Pons (tissue), 1 donor: ENCODE measurements at regions not wholly inside any gene's neighbourhood (a gene's known extent, or its start where the extent isn't known, plus 50 kb on each side); places are given as distances from the start of the nearest gene placed in this dataset.

ENCODE experiments used
- DNase-seq: peaks from one replicate; pipeline ENCODE4 v3.0.0-alpha.2; 2016; ENCODE audit warnings: low spot score

DNA sequence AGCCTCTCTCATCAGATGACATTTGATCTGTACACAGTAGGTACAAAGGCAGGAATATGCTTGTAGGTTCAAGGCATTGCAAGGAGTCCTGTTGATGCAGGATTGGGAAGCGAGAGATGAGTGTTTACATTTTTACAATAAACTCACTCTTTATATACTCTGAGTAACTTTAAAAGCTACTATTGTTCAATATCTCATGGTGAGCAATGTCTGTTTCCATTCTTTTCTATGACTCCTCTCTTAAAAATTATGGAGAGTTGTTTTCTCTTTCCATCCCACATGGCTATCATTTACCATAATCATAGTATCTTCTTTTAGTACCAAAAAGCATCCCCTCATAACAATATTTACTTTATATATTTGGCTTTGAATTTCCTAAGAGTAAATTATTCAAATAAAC is 314.0 kb upstream of the CDIN1 start:
- DNase-seq: no peak

- DNase-seq: no peak
Observed at GRCh38 chr15:36271048-36271447, 308.4 kb upstream of the CDIN1 start.

- no peak for DNase-seq
Observed at GRCh38 chr15:36275656-36276055, 303.8 kb upstream of the CDIN1 start.

- no peak for DNase-seq
Observed at GRCh38 chr15:36278219-36278618, 301.2 kb upstream of the CDIN1 start.

GRCh38 chr15:36282821-36283220 is 296.6 kb upstream of the CDIN1 start:
- DNase-seq: no peak

DNA sequence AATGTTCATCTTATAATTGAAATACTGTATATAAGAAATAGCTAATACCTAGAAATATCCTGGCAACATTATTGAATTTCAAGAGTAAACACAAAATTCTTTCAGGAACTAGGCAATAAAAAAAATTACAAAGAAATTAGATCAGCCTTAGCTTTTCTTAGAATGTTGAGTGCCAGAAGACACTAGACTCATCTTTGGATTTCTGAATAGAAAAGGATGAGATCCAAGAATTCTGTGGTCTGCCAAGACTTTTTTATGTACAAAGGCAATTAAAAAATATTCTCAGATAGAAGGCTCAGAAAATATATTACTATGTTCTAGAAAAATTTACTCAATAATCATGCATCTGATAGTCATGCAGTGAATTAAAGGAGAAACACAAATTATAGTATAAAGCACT is 294.5 kb upstream of the CDIN1 start:
- DNase-seq: no peak

GRCh38 chr15:36291501-36291900 is 287.9 kb upstream of the CDIN1 start:
- DNase-seq: no peak

DNA sequence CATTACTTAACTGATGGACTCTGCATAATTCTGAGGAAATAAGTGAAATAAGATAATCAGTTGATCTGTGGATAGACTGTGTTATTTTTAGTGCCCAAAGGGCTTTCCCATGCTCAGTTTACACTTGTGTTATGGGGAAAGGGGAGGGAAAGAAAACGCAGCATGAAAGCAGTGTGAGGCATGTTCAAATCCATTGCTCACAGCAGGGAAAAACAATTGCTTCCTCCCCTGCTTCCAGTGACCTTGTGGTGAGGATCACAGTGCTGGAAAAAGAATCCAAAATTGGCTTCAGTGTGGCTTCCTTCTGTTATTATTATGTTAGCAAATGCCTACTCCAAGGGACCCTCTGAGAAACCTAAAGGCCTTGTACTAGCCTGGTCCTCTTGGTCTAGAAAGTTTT is 285.1 kb upstream of the CDIN1 start:
- no peak for DNase-seq

GRCh38 chr15:36301947-36302346 is 277.5 kb upstream of the CDIN1 start:
- no peak for DNase-seq

DNA sequence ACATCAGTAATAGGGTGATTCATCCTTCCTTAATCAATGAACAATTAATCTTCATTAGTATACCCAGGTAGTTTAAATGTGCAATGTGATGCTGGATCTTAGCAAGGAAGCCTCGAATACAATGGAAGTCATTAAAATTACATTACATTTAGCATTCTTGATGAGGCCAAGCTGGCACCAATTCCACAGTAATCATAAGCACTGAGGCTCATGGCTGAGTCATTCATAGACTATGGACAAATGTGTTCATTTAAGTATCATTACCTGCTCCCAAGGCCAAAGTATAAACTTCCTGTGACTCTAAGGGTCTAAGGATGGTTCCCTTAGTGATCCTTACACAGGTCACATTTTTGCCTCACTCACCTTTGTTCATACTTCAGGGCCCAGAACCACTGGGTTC is 266.4 kb upstream of the CDIN1 start:
- DNase-seq: no peak

- no peak for DNase-seq
Observed at GRCh38 chr15:36313736-36314280, 265.6 kb upstream of the CDIN1 start.

GRCh38 chr15:36315649-36316048 is 263.8 kb upstream of the CDIN1 start:
- DNase-seq: no peak

- DNase-seq: no peak
Observed at GRCh38 chr15:36323615-36324014, 255.8 kb upstream of the CDIN1 start.

DNA sequence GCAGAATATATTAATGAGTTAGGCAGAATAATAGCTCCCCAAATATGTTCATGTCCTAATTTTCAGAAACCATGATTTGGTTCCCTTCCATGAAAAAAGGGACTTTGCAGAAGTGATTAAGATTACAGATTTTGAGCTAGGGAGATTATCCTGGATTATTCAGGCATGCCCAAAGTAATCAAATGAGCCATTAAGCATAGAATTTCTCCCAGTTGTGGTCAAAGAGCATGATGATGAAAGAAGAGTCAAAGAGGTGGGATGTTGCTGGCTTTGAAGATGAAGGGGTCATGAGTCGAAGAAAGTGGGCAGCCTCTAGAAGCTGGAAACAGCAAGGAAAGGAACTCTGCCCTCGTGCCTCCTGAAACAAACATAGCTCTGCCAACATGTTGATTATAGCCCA is 254.2 kb upstream of the CDIN1 start:
- DNase-seq: no peak

DNA sequence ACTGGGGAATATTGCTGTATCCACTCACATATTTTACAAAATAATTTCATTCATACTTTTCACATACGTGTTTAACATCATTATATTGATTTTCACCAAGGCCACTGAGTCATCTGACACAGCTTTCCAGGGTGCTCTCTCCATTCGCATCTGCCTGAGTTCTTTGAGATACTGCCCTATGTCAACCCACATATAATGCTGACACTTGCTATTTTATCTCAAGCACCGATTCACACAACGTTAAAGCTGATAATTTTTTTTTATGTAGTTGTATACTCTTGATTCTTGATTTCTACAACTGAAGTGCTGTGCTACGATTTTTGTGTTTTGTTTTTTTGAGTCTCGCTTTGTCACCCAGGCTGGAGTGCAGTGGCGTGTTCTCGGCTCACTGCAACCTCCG is 249.8 kb upstream of the CDIN1 start:
- no peak for DNase-seq

- DNase-seq: no peak
Observed at GRCh38 chr15:36330598-36330997, 248.8 kb upstream of the CDIN1 start.

DNA sequence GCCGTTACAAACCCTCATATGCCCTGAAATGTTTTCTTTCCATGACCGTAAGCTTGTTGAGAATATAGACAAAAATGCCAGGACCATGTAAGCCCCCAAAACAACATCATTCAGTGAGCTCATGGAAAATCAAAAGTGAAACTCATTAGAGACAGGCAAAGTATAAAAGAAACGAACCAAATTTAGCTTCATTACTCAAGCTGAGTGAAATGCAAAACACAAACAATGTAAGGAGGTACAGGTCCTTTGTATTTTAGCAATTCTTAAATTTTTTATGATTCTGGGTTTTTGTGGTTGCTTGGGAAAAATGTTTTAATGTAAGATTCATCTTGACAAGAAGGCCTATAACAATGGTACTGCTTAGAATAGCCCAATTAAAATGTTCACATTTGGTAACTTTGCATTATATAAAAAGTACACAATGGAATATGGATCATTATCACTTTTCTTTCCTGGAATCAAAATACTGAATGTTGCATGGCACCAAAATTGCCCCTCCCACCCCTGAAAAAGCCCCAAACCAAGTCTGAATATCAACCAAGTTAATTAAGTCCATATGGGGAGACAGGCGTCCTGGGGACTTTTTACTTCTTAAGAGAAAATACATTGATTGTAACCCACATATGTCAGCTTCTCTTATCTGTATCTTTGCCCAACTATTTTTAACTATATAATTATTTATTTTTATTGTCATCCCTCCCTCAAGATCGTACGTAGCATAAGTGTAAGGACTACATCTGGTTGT is 247.7 kb upstream of the CDIN1 start:
- no peak for DNase-seq

DNA sequence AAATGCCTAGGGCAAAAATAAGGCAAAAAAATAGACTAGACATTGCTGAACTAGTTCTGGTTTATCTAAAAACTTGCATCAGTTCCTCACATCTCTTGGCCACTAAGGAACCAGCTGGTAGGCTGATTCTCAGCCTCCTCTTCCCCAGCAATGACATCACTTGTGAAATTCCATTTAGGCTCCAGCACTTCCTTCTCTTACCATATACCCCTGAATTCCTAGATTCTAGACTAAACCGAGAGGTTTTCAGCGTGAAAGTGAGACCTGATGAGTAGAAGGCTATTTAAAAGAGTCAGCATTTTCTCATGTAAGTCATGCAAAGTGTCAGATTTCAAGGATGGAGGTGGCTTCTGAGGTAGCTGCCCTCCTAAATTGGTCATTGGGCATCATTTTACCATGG is 247.1 kb upstream of the CDIN1 start:
- no peak for DNase-seq

DNA sequence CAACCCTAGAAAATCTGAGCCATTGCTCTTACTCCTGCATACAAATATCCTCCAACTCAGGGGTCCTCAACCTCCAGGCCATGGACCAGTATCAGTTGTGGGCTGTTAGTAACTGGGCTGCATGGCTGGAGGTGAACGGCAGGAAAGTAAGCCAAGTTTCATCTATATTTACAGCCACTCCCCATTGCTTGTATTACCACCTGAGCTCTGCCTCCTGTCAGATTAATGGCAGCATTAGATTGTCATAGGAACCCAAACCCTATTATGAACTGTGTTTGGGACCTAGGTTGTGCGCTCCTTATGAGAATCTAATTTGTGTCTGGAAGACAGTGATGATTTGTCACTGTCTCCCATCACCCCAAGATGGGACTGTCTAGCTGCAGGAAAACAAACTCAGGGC is 246.5 kb upstream of the CDIN1 start:
- DNase-seq: no peak

- no peak for DNase-seq
Observed at GRCh38 chr15:36334059-36334458, 245.4 kb upstream of the CDIN1 start.

GRCh38 chr15:36335224-36335623 is 244.2 kb upstream of the CDIN1 start:
- no peak for DNase-seq

GRCh38 chr15:36335659-36336058 is 243.8 kb upstream of the CDIN1 start:
- no peak for DNase-seq

GRCh38 chr15:36344887-36345286 is 234.5 kb upstream of the CDIN1 start:
- DNase-seq: no peak

GRCh38 chr15:36347272-36347858 is 232.1 kb upstream of the CDIN1 start:
- no peak for DNase-seq
